ENCODE measurements at regions not wholly inside any gene's neighbourhood (a gene's known extent, or its start where the extent isn't known, plus 50 kb on each side); places are given as distances from the start of the nearest gene placed in this dataset.

GRCh38 chr5:57665146-57665936, 182.7 kb upstream of the ACTBL2 start:
- Mint-ChIP-seq H3K27ac (no peak overlapping the region), H3K9me3 (ENCODE audit: insufficient read depth) (no peaks in the 10 kb centered on the region), H3K4me3 (no peak overlapping the region), H3K4me1 (no peaks in the 10 kb centered on the region), H3K27me3 (peaks cover 3% of the 10 kb centered on the region)
- Histone ChIP-seq H3K27ac (ENCODE audit: low read length in 2 of 2) (no peak overlapping the region), H3K9ac (ENCODE audit: low read length) (no peak overlapping the region), H3K4me3 (ENCODE audit: control extremely low read depth in 1 of 5, extremely low read depth in 1 of 5, insufficient read depth in 1 of 5, low read depth in 2 of 5, low read length in 4 of 5) (no peak overlapping the region), H3K9me3 (ENCODE audit: control extremely low read depth in 1 of 3, control insufficient read depth in 2 of 3, insufficient read depth in 1 of 3, low read length in 2 of 3) (no peaks in the 10 kb centered on the region), H3K4me2 (replicated peaks; ENCODE audit: low read depth, low read length, poor library complexity, severe bottlenecking) (no peak overlapping the region), H3K4me1 (ENCODE audit: control insufficient read depth in 2 of 2, insufficient read depth in 2 of 2, low read length in 2 of 2) (no peaks in the 10 kb centered on the region), H2AFZ (ENCODE audit: insufficient read depth, low read depth, low read length, poor library complexity, severe bottlenecking) (no peak overlapping the region), H3K79me2 (ENCODE audit: control insufficient read depth, insufficient read depth, low read length) (no peaks in the 10 kb centered on the region), H3K36me3 (replicated peaks in 1 of 2; ENCODE audit: control extremely low read depth in 1 of 2, control insufficient read depth in 1 of 2, extremely low read depth in 1 of 2, insufficient read depth in 2 of 2, low read length in 1 of 2) (no peaks in the 10 kb centered on the region), H3K27me3 (replicated peaks in 1 of 4; ENCODE audit: control extremely low read depth in 1 of 4, control insufficient read depth in 3 of 4, insufficient read depth in 4 of 4, low read length in 3 of 4) (no peaks in the 10 kb centered on the region), H4K20me1 (ENCODE audit: control insufficient read depth, insufficient read depth, low read length, poor library complexity, severe bottlenecking) (no peaks in the 10 kb centered on the region)
- ATAC-seq (ENCODE audit: low read depth) (no peak), DNase-seq (no peak)
- intact Hi-C loops (cut with micrococcal nuclease): no loop called here
- ChIA-PET POLR2A (no interaction called here), CTCF (no interaction called here)
- WGBS (ENCODE audit: insufficient coverage): 83% methylated on average over 5 of the region's 7 CpGs
- TF ChIP-seq EZH2 (IDR thresholded peaks at IDR 0.05; ENCODE audit: borderline replicate concordance, insufficient read depth, low read depth, low read length, poor library complexity, severe bottlenecking) (no peak), CTCF (IDR thresholded peaks at IDR 0.05) (no peak)

GRCh38 chr5:57664700-57665099, 182.1 kb upstream of the ACTBL2 start:
- H3K4me3 ChIP-seq (ENCODE audit: control extremely low read depth in 1 of 5, extremely low read depth in 1 of 5, insufficient read depth in 1 of 5, low read depth in 2 of 5, low read length in 4 of 5): no peak overlapping the region
- no peak overlapping the region for H3K4me2 ChIP-seq (replicated peaks; ENCODE audit: low read depth, low read length, poor library complexity, severe bottlenecking)
- no peak for DNase-seq
- TF ChIP-seq CTCF (IDR thresholded peaks at IDR 0.05): no peak
- no peak for TF ChIP-seq EZH2 (IDR thresholded peaks at IDR 0.05; ENCODE audit: borderline replicate concordance, insufficient read depth, low read depth, low read length, poor library complexity, severe bottlenecking)
- Mint-ChIP-seq H3K27ac (no peak overlapping the region), H3K27me3 (peaks cover 3% of the 10 kb centered on the region), H3K4me3 (no peak overlapping the region), H3K9me3 (ENCODE audit: insufficient read depth) (no peaks in the 10 kb centered on the region), H3K4me1 (no peaks in the 10 kb centered on the region)
- ChIA-PET CTCF (no interaction called here), POLR2A (no interaction called here)
- no peak overlapping the region for H2AFZ ChIP-seq (ENCODE audit: insufficient read depth, low read depth, low read length, poor library complexity, severe bottlenecking)
- no peaks in the 10 kb centered on the region for H3K9me3 ChIP-seq (ENCODE audit: control extremely low read depth in 1 of 3, control insufficient read depth in 2 of 3, insufficient read depth in 1 of 3, low read length in 2 of 3)
- intact Hi-C loops (cut with micrococcal nuclease): no loop called here
- no peaks in the 10 kb centered on the region for H3K36me3 ChIP-seq (replicated peaks in 1 of 2; ENCODE audit: control extremely low read depth in 1 of 2, control insufficient read depth in 1 of 2, extremely low read depth in 1 of 2, insufficient read depth in 2 of 2, low read length in 1 of 2)
- H4K20me1 ChIP-seq (ENCODE audit: control insufficient read depth, insufficient read depth, low read length, poor library complexity, severe bottlenecking): no peaks in the 10 kb centered on the region
- no peaks in the 10 kb centered on the region for H3K4me1 ChIP-seq (ENCODE audit: control insufficient read depth in 2 of 2, insufficient read depth in 2 of 2, low read length in 2 of 2)
- no peaks in the 10 kb centered on the region for H3K27me3 ChIP-seq (replicated peaks in 1 of 4; ENCODE audit: control extremely low read depth in 1 of 4, control insufficient read depth in 3 of 4, insufficient read depth in 4 of 4, low read length in 3 of 4)
- H3K79me2 ChIP-seq (ENCODE audit: control insufficient read depth, insufficient read depth, low read length): no peaks in the 10 kb centered on the region
- no peak for ATAC-seq (ENCODE audit: low read depth)
- H3K27ac ChIP-seq (ENCODE audit: low read length in 2 of 2): no peak overlapping the region
- WGBS (ENCODE audit: insufficient coverage): no CpG with 5 or more reads among the region's 1 CpG
- H3K9ac ChIP-seq (ENCODE audit: low read length): no peak overlapping the region
